ENCODE measurements at regions not wholly inside any gene's neighbourhood (a gene's known extent, or its start where the extent isn't known, plus 50 kb on each side); places are given as distances from the start of the nearest gene placed in this dataset.

DNA sequence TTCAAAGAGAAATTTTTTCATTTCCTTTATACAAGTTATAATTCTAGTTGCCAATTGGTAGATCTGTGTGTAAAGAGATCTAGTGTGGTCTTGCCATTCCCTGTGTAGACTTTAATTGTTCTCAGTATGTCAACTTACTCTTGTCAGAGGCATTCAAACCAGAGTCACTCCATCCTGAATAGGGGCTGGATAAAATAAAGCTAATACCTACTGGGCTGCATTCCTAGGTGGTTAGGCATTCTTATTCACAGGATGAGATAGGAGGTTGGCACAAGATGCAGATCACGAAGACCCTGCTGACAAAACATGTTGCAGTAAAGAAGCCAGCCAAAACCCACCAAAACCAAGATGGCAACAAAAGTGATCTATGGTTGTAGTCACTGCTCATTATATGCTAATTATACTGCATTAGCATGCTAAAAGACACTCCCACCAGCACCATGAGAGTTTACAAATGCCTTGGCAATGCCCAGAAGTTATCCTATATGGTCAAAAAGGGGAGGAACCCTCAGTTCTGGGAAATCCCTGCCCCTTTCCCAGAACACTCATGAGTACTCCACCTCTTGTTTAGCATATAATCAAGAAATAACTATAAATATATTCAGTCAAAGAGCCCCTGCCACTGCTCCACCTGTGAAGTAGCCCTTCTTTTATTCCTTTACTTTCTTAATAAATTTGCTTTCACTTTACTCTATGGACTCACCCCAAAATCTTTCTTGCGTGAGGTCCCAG lies 74.0 kb upstream of the ADAMTS5 start:
- Histone ChIP-seq H3K36me3 (ENCODE audit: control insufficient read depth, insufficient read depth, low read length) (no peaks in the 10 kb centered on the region), H3K4me3 (no peak overlapping the region), H3K9me1 (ENCODE audit: control insufficient read depth, insufficient read depth, low read length) (no peaks in the 10 kb centered on the region), H3K9me3 (replicated peaks; ENCODE audit: control insufficient read depth, insufficient read depth, low read depth, low read length) (no peaks in the 10 kb centered on the region), H3K27ac (ENCODE audit: extremely low read depth, low read depth, low read length) (no peak overlapping the region), H3K9ac (ENCODE audit: insufficient read depth in 1 of 2, low read depth in 2 of 2, low read length in 2 of 2) (no peak overlapping the region), H2AFZ (ENCODE audit: low read depth, low read length) (no peak overlapping the region), H3K4me1 (replicated peaks in 1 of 2; ENCODE audit: control insufficient read depth in 2 of 2, insufficient read depth in 2 of 2, low read length in 2 of 2) (no peaks in the 10 kb centered on the region), H3K4me2 (ENCODE audit: insufficient read depth, low read length) (no peak overlapping the region), H3K27me3 (ENCODE audit: control insufficient read depth in 2 of 2, insufficient read depth in 2 of 2, low read length in 2 of 2) (no peaks in the 10 kb centered on the region), H4K20me1 (replicated peaks; ENCODE audit: control insufficient read depth, insufficient read depth, low read length) (no peaks in the 10 kb centered on the region), H3K79me2 (ENCODE audit: control insufficient read depth, insufficient read depth, low read length) (no peaks in the 10 kb centered on the region)
- FAIRE-seq (no peak), DNase-seq (ENCODE audit: extremely low read depth in 1 of 4, low spot score in 3 of 4) (no peak), ATAC-seq (no peak)
- ChIA-PET CTCF (ENCODE audit: low intra/inter-chr PET ratio) (no interaction called here), POLR2A (no interaction called here)
- in situ Hi-C loops (cut with MboI), result no loop called here
- WGBS (ENCODE audit: insufficient coverage, low coverage, missing lambda C conversion rate), result 0% methylated on average over 2 of the region's 2 CpGs
- intact Hi-C loops (cut with micrococcal nuclease), result no loop called here
- TF ChIP-seq ETS2 (tag; IDR thresholded peaks at IDR 0.05; ENCODE audit: borderline replicate concordance, poor library complexity, severe bottlenecking) (no peak), ZKSCAN8 (CRISPR knock-in tag; IDR thresholded peaks at IDR 0.05) (no peak)
- no TSS peak for BruUV-seq (replicated peaks)

DNA sequence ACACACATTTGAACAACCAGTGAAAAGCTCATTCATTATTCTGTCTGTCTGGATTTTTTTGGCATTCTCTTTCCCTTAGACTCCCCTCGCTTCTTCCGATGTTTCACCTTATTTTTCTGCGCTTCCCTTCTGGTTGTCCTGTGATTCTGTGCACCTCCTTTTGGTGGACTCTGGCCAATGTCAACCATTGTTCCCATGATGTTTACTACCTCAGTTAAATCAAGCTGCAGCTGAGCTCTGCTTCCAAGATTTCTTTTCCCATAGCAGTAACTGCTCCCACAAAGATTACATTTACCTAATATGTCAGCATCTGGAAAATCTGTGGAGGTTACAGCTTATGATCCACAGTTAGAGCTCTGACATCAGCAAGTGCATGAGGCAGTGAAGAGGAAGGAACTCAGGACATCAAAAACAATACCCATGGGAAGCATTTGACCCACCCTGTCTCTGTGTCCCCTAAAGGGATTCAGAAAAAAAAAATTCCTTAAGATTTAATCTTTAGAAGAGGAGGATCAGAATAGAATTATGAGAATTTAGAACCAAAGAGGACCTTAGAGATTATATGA lies 69.9 kb upstream of the ADAMTS5 start:
- H4K20me1 ChIP-seq (replicated peaks; ENCODE audit: control insufficient read depth, insufficient read depth, low read length), result no peaks in the 10 kb centered on the region
- WGBS (ENCODE audit: insufficient coverage, low coverage, missing lambda C conversion rate), result 2% methylated on average over 3 of the region's 3 CpGs
- no peak for TF ChIP-seq NBN (IDR thresholded peaks at IDR 0.05; ENCODE audit: low read depth)
- TF ChIP-seq ZZZ3 (IDR thresholded peaks at IDR 0.05), result no peak
- TF ChIP-seq, protein P1, sequence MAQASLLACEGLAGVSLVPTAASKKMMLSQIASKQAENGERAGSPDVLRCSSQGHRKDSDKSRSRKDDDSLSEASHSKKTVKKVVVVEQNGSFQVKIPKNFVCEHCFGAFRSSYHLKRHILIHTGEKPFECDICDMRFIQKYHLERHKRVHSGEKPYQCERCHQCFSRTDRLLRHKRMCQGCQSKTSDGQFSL (CRISPR knock-in tag; IDR thresholded peaks at IDR 0.05), result no peak
- TF ChIP-seq, protein P1 (tag; IDR thresholded peaks at IDR 0.05), result no peak
- no peak for TF ChIP-seq ZNF589 (CRISPR knock-in tag; IDR thresholded peaks at IDR 0.05; ENCODE audit: low read depth)
- no peak for TF ChIP-seq THRAP3 (IDR thresholded peaks at IDR 0.05; ENCODE audit: borderline replicate concordance)
- TF ChIP-seq POLR2AphosphoS5 (IDR thresholded peaks at IDR 0.05; ENCODE audit: control insufficient read depth, insufficient read depth, low read depth, low read length), result no peak
- no peak for TF ChIP-seq SIN3B (IDR thresholded peaks at IDR 0.05; ENCODE audit: low read depth)
- TF ChIP-seq, protein P2, sequence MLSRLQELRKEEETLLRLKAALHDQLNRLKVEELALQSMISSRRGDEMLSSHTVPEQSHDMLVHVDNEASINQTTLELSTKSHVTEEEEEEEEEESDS (CRISPR knock-in tag; IDR thresholded peaks at IDR 0.05), result no peak
- TF ChIP-seq OTX1 (CRISPR knock-in tag; IDR thresholded peaks at IDR 0.05), result no peak
- TF ChIP-seq POLR2B (IDR thresholded peaks at IDR 0.05; ENCODE audit: low read depth, partially characterized antibody), result no peak
- TF ChIP-seq ZNF764 (CRISPR knock-in tag; IDR thresholded peaks at IDR 0.05; ENCODE audit: low read depth), result no peak

More for the DNA sequence above, 69.9 kb upstream of the ADAMTS5 start:
- no TSS peak for BruUV-seq (replicated peaks)
- ChIA-PET CTCF (ENCODE audit: low intra/inter-chr PET ratio) (no interaction called here), POLR2A (no interaction called here)
- no peaks in the 10 kb centered on the region for H3K4me1 ChIP-seq (replicated peaks in 1 of 2; ENCODE audit: control insufficient read depth in 2 of 2, insufficient read depth in 2 of 2, low read length in 2 of 2)
- no peaks in the 10 kb centered on the region for H3K27me3 ChIP-seq (ENCODE audit: control insufficient read depth in 2 of 2, insufficient read depth in 2 of 2, low read length in 2 of 2)
- no peaks in the 10 kb centered on the region for H3K36me3 ChIP-seq (ENCODE audit: control insufficient read depth, insufficient read depth, low read length)
- H3K27ac ChIP-seq (ENCODE audit: extremely low read depth, low read depth, low read length), result no peak overlapping the region
- no peak overlapping the region for H3K4me3 ChIP-seq
- in situ Hi-C loops (cut with MboI), result no loop called here
- no peaks in the 10 kb centered on the region for H3K9me3 ChIP-seq (replicated peaks; ENCODE audit: control insufficient read depth, insufficient read depth, low read depth, low read length)
- intact Hi-C loops (cut with micrococcal nuclease), result no loop called here
- no peaks in the 10 kb centered on the region for H3K79me2 ChIP-seq (ENCODE audit: control insufficient read depth, insufficient read depth, low read length)
- H2AFZ ChIP-seq (ENCODE audit: low read depth, low read length), result no peak overlapping the region
- no peak for ATAC-seq
- no peak overlapping the region for H3K4me2 ChIP-seq (ENCODE audit: insufficient read depth, low read length)
- no peak for DNase-seq (ENCODE audit: extremely low read depth in 1 of 4, low spot score in 3 of 4)
- FAIRE-seq, result no peak
- no peaks in the 10 kb centered on the region for H3K9me1 ChIP-seq (ENCODE audit: control insufficient read depth, insufficient read depth, low read length)
- no peak overlapping the region for H3K9ac ChIP-seq (ENCODE audit: insufficient read depth in 1 of 2, low read depth in 2 of 2, low read length in 2 of 2)
